ENCODE measurements at regions not wholly inside any gene's neighbourhood (a gene's known extent, or its start where the extent isn't known, plus 50 kb on each side); places are given as distances from the start of the nearest gene placed in this dataset.

DNA sequence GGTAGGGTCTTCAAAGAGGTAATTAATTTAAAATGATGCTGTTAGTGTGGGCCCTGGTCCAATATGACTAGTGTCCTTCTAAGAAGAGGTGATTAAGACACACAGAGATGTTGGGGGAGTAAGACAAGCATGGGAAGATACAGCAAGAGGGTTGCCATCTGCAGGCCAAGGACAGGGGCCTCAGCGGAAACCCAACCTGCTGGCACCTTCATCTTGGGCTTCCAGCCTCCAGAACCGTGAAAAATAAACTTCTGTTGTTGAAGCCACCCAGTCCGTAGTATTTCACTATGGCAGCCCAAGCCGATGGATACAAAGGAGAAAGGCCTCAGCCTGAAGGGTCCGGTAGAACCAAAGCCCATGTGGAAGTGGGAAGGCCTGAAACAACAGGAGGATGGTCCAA, 161.7 kb upstream of the UBE2E1 start:
- DNase-seq: no peak

DNA sequence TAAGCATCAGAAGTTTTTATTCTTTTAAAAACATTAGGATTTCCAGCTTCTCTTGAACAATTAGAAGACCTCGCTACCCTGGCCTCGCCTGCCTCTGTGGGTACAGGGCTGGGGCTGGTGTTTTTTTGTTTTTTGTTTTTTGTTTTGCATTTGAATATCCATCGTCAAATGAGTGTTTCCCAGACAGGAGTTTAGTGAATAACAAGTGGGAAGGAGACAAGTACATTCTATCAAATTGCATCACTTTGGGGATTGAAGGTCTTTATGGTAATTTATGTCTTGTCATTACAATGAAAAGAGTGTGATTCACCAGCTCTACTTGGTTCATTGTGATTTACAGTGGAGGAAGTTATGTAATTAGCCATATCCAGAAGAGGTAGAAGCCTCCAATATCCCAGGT, 161.1 kb upstream of the UBE2E1 start:
- DNase-seq: no peak

DNA sequence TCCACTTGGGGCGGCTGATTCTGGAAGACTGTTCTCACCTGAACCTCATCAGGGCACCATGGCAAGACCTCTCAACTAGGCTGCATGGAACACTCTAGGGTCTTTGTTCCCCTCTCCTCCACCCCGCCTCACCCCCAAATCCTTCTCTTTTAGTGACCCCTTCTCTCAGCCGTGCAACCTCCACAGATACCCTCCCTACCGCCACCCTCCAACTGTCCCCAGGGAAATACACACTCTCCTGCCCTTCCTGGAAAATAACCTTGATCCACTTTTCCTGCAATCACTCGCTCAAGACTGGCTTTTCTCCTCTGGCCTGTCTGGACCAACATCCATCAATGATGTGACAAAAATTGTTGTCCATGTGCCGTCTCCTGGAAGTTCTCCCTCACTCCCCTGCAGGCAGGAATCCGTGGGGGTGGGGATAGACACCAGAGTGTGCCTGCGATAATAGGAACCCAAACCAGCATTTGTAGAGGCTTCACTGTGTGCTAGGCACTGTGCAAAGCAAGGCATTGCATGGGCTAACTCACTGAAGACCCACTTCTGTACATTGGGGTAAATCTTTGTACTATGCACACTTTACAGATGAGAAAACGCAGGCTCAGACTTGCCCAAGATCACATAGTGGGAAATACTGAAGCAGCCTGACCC, 160.1 kb upstream of the UBE2E1 start:
- no peak for DNase-seq

DNA sequence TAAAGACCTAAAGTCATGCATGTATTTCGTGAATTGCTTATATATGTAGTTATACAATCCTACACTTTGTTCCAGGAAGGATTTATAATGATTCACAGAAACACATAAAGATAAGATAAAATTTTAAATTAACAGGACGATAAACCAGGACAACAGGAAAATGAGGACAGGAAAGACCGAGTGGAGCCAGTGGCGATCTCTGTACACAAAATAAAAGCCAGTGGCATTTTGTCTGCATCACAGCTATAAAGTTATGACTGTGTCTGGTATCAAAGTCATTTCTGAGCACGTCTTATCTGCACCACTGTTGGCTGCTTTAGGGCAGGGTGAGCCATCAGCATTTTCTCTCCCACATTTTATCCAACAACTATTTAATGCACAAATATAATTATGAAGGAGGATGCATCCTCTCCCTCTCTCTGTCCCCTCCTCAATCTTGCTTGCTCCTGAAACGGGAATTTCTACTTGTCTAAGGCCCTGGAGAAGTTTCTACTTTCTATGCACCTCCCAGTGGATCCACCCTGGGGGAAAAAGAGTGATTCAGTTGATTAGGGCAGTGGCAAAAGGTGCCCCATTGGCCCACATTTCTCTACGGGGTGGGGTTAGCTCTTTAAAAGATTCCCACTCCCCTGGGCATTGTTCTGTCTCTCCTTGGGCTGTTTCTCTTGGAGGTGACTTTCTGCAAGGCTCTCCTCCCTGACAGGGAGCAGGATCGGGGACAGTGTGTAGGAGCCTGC, 159.4 kb upstream of the UBE2E1 start:
- DNase-seq: no peak

DNA sequence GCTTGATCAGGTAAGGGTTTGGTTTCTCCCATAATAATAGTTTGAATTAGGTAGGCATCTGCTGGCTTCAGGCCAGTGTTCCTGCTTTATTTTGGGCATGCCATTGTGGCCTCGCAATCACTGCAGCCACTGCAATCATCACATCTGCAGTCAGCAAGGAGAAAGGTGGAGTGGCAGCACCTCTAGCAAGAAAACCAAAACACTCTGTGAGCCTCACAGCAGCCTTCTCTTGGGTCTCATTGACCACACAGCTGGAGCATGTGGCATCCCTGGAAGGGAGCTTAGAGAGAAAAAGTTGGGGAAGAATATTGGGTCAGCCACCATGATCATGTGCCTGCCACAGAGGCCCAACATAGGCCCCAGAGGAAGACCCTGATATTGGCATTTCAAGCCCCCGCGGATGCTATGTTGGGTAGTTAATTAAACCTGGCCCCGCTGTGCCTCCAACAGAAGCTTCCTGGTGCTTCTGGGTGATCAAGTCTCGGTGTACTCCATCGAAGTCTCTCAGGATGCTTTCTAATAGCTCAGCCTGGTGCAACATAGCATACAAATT, 158.0 kb upstream of the UBE2E1 start:
- no peak for DNase-seq

DNA sequence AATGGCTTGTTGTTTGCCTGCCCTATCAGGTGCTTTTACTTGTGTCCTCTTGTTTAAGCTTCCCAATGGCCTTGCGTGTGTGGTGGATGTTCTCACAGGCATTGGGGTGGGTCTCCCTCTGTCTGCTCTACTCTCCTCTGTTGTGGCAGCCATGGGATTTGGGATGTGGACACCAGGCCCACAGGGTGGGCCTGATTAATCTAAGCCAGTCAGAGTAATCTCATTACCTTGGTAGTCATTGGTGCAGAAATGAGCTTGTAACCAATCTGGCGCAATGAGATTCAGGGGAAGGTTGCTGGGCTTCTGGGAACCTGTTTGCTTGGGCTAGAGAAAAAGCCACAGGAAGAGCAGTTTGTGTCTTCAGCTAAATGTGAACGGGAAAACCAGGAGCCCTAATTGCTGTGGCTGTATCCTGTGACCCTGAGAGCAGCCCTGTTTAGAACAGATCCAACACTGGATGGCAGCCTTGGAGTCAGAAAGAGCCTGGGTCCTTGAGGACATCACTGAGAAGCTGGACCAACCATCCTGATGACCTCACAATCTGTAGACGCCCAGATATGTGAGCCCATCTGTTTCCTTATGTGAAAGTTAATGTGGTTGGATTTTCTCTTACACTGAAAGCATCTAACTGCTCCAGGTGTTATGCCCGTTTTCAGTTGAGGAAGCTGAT, 157.3 kb upstream of the UBE2E1 start:
- no peak for DNase-seq

DNA sequence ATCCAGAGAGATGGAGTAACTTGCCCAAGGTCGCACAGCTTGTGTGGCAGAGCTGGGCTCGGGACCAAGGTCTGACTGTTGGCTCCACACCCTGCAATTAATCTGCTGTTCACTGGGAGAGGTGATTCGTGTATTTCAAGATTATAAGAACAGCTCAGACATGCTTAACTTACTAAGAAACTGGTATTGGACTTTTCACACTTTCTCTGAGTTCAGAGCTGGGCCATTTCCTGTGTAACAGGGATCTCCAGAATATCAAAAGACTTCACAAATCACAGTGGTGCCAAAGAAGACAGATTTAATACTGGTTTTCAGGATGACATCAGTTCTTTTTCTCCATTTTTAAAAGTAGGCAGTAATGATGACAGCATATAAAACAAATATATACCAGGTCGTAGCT, 156.8 kb upstream of the UBE2E1 start:
- DNase-seq: no peak

DNA sequence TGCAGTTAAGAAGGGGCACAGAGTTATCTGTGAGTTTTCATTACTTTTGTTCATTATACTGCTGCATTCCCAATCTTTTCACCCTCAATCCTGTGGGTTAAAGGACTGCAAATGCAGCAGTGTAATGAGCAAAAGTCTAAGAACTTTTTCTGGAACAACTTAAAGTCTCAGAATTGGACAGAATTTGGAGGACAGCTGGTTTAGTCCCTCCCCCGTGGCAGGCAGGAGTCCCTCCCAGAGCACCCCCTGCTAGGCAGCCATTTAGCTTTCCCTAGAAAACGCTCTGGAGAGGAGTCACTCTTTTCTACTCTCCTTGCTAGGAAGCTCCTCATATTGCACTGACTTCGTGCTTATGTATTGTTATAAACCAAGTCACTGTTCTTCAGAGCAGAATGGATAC, 156.3 kb upstream of the UBE2E1 start:
- no peak for DNase-seq

DNA sequence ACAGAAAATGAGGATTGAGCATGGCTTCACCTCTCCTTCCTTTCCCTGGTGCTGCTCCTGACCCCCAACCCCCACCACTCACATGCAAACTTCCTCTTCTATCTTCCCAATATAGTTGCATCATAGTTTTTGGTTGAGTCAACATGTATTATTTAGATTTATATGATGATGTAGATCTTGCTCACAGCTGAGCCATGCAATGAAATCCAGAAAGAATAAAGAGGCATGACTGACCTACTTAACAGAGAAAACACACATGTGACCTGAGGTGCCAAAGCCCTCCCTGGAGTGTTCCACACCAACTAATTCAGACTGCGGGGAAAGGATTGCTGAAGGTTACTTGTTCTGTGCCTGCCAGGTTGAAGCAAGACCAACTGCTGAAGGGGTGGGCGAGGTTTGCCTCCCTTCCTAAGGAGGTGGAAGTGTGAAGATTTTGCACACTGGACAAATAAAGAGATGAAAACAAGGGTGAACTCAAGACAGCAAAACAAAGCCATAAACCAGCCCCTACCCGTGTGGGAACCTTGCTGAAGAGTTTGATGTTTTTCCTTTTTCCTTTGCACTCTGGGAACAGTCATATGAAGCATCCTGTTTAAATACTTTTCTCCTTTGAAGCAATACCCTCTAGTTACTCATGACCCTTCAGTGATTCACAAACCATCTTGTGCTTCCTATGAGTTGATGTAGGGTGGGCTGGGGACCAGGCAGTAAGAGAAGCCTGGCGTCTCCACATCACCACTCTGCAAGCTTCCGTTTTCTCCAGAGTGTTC, 155.2 kb upstream of the UBE2E1 start:
- no peak for DNase-seq

DNA sequence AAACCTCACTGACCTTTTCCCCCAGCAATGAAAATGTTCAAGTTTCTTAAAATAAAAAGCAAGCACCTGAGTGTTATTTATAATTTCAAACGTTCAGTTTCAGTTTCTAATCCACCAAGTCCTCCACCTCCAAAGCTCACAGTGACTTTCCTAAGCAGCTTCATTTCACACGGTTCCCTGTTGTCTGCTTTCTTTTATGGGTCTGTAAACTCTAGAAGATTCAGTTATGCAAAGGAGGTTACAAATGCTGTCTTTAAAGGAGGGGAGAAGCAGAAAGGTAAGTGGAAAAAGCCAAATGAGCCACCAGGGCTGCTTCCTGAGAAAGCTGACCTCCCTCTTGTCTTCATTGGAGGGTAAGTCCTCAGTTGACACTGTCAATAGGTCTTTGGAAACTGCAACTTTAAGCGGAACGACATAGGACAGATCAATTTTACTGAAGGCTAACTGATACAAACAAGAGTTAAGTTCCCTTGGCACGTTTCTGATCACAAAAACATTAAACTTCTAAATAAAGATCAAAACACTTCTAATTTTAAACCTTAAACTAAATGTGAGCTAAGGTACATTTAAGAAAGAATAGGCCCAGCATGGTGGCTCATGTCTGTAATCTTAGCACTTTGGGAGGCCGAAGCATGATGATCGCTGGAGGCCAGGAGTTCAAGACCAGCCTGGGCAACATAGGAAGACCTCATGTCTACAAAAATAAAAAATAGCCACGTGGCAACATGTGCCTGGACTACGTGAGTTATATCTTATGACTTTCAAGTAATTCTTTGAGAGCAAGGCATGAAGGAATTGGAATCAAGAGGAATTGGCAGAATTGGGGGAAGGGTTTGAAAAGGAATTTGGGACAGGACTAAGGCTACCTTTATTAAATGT, 151.9 kb upstream of the UBE2E1 start:
- no peak for DNase-seq

DNA sequence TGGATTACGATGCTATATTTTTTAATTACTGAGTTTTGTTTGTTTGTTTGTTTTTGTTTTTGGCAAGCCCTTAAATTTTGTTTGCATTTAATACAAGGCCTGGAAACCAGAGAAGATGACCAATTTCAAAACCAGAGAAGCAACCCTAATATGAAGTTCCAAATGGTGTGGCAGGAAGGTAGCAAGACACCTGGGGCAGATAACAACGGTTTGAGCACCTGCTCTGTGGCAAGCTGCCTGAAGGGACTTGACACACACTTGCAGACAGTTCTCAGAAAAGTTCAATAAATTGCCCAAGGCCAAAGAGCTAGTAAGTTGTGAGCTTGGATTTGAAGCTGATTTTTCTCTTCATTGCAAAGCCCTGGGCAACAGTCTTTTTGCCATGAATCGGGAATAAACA, 151.2 kb upstream of the UBE2E1 start:
- DNase-seq: no peak

DNA sequence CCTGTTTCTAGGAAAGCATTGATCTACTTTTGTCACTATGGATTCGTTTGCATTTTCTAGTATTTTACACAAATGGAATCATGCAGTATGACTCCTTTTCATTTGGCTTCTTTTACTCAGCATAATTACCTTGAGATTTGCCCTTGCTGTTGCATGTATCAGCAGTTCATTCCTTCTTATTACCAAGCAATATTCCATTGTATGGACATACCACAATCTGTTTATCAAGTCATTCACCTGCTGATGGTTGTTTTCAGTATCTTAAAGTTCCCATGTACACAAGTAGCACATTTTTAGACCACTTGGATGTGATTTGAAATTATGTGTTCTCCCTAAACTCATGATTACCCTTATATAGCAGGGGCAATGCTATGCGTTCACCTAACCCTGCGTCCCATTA, 150.0 kb upstream of the UBE2E1 start:
- no peak for DNase-seq

DNA sequence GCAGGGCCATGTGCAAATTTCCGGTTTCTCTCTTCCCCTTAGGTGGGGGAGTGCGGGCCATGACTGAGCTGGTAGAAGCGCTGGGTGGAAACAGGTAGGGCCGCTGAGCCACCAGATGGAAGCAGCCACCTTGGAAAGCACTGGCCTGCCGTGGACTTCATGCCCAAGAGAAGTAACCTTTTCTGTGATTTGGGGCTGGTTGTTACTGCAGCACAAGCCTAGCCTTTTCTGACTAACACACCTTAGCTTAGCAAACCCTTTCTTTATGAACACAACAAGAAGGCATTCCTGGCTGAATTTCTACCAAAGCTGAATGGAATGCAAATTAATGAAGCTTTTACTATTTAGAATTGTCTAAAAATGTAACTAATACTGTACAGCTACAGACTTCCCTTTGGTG, 149.6 kb upstream of the UBE2E1 start:
- no peak for DNase-seq

DNA sequence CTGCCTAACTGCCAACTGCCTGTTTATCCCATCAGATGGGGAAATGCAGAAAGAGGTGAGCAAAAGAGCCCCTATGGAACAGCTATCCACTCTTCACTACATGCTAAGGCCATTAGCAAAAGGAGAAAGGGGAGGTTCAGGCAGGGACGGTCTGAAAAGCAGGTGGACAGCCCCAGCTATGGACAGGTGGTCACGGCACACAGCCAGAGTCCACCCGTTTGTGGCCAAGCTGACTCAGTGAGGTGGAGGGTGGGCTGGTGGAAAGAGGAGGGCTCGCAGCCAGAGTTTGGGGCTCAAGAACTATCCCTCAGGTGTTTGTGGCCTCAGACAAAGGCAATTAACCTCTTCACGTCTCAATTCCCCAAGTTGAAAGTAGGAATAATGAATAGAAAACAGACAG, 148.9 kb upstream of the UBE2E1 start:
- DNase-seq: no peak

DNA sequence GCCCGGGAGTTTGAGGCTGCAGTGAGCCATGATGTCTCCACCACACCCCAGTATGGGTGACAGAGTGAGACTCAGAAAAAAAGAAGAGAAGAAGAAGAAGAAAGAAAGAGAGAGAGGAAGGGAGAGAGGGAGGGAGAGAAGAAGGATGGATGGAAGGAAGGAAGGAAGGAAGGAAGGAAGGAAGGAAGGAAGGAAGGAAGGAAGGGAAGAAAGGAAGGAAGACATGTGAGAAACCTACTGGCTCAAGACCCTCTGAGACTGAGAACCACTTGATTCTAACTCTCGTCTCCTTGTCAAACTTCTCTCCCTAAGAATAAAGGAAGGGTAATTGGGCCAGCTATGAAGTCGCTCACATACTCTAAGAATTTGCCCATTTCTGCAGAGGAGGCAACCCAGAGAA, 148.1 kb upstream of the UBE2E1 start:
- DNase-seq: no peak

DNA sequence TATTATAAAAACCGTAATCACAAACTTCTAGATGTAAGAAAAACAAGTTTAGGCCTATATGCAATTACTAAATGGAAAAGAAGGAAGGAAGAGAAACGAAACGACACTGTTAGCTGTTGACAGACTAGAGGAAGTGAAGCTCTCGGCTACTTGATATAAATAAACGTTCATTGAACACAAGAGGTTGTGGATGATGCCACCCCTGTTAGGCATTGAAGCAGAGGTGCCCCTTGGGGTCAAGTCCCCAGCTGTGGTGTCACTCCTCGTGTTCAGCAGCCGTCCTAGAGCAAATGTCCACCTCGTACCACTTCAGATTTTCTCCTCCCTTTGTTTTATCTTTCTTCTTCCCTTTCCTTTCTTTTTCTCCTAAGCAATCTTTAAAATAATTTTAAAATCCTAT, 146.5 kb upstream of the UBE2E1 start:
- DNase-seq: no peak

DNA sequence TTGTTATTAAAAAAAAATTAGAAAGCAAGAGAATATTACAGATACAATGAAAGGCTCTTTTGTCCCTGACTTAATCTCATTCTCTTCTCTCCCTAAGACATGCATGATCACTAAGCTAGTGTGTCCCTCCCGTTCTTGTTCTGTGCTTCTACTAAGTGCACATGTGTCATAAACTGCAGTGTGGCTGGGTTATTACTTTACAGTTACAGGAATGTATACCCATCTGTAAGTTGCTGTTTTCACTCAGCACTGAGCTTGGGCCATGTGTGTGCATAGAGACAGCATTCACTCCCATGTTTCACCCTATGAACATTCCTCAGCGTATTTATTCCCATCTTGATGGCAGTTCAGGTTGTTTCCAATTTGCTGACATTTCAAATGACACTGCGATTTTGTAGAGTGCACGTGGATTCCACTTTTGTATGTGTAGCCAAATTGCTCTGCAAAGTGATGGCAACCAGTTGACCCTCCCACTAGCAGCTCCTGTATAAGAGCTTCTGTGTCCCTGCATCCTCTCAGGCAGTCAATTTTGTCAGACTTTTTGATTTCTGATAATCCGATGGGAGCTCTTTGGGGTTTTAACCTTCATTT, 145.8 kb upstream of the UBE2E1 start:
- DNase-seq: no peak

DNA sequence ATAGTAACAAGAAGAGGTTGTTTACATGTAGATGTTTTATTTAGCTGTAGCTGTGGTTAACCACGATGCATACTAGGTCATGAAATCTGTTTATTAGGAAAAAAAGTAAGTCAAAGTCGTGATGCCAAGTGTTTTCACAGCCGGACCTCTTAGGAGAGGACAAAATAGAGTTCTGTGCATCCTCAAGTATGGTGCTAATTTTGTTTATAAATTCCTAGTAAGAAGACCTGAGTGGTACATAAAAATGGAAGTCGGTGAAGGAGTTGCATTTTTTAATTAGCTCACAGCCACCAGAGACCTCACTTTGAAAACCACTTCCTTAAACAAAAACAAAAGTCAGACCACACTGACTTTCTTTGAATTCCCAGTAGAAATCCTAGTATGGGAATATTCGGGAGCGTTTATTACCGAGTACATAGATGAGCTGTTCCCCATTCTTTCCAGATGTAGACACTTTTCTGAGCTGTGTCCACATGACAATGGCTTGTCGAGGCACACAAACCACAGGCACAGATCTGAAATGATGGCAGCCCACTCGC, 143.6 kb upstream of the UBE2E1 start:
- no peak for DNase-seq

DNA sequence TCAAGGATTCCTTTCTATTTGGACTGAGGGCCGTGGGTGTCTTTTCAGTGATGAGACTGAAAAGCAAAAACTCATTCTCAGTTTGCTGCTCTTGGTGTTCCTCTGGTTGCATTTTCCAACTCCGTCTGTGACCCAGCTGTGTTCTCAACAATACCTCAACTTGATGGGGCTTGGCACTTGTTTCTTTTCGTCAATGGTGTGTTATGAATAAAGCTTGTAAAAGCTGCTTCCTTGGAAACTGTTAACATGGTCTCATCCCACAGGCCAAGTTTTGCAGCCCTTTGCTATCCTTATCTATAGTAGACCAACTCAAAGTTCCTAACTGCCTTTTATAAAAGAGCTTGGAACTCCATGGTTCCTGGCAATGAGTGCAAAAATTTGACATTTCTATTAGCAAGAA, 142.5 kb upstream of the UBE2E1 start:
- DNase-seq: no peak

DNA sequence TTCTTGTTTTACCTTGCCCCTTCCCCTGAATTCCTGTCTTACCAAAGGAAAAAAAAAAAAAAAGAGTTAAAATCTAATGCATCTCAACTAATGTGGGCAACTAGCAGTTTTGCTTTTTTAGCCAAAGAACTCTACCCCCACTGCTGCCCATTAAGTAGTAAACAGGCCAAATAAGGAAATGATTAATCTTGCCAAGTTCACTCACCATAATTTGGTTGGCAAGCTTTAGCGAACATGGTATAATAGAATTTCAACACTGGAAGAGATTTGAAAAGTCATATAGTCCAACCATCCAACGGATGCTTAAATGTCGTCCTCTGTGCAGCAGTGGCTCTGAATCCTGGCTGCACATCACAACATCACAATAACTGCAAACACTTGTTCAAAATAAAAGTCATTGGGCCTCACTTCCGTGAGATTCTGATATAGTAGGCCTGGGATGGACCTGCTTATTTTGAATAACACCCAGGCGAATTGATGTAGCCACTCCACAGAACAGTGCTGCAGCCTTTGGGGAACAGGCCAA, 142.0 kb upstream of the UBE2E1 start:
- no peak for DNase-seq

DNA sequence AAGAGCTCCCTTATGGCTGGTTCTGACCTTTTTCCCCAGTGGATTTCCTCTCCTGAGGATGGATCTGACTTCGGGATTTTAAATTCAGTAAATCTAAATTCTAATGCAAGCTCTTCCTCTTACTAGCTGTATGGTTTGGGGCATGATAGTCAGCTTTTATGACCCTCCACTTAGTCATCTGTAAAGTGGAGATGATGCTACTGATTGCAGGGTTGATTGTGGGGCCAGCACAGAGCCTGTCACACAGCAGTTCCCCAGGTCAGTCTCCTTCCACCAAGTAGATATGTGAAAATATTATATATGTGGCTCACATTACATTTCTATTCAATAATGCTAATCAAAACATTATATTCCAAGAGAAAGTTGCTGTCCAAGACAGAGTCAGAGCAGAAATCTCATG, 141.3 kb upstream of the UBE2E1 start:
- DNase-seq: no peak

Data from T1000 (cell line).